IMR-90 (cell line): ENCODE measurements at regions not wholly inside any gene's neighbourhood (a gene's known extent, or its start where the extent isn't known, plus 50 kb on each side); places are given as distances from the start of the nearest gene placed in this dataset.

Experiments
- ATAC-seq: fragments of 200-7000 bp; cut with Tn5 transposase; 2 replicates; pipeline ENCODE4 v1.9.1; 2020; ENCODE audit warnings: low read depth, mild to moderate bottlenecking, moderate library complexity
- BruUV-seq: library from RNA; stranded (reverse); fragments of 400-500 nt; replicated peaks from 2 replicates; lab custom pipeline; 2021; lab: Mats Ljungman, UMichigan
- CTCF ChIA-PET: fragments of 300-600 bp; formaldehyde crosslinking; extraction: SDS; loops from one replicate; lab custom pipeline; 2021; ENCODE audit warnings: antibody characterized with exemption; lab: Yijun Ruan, JAX
- POLR2A ChIA-PET: fragments of 300-600 bp; sonication (Branson Sonifier 250); formaldehyde crosslinking; loops from one replicate; lab custom pipeline; 2022; ENCODE audit warnings: antibody characterized with exemption; ENCODE audit not compliant: unreplicated experiment; lab: Charles Lee
- DNase-seq: peaks from one replicate; pipeline ENCODE4 v3.0.0; 2013
- H2AFZ ChIP-seq: replicated peaks from 2 replicates; pipeline ENCODE3; 2013; ENCODE audit warnings: low read length, mild to moderate bottlenecking; ENCODE audit not compliant: poor library complexity
- H2AK5ac ChIP-seq: 2 replicates; pipeline ENCODE4 v1.6.1; 2013; ENCODE audit warnings: low read depth, low read length, inconsistent platforms
- H2AK9ac ChIP-seq: replicated peaks from 2 replicates; pipeline ENCODE3; 2013; ENCODE audit warnings: mild to moderate bottlenecking, low read depth, low read length, moderate library complexity; ENCODE audit not compliant: poor library complexity
- H2BK120ac ChIP-seq: 2 replicates; pipeline ENCODE4 v1.6.1; 2013; ENCODE audit warnings: low read depth, low read length, inconsistent platforms
- H2BK15ac ChIP-seq: 3 replicates; pipeline ENCODE4 v1.6.1; 2013; ENCODE audit warnings: low read depth, low read length, inconsistent platforms
- H2BK20ac ChIP-seq: 2 replicates; pipeline ENCODE4 v1.6.1; 2013; ENCODE audit warnings: low read depth, mild to moderate bottlenecking, inconsistent platforms, low read length, moderate library complexity
- H2BK5ac ChIP-seq: 2 replicates; pipeline ENCODE4 v1.6.1; 2013; ENCODE audit warnings: mild to moderate bottlenecking, low read depth, low read length, inconsistent platforms; ENCODE audit not compliant: poor library complexity, severe bottlenecking
- H3K14ac ChIP-seq: replicated peaks from 2 replicates; pipeline ENCODE4 v1.6.1; 2013; ENCODE audit warnings: low read depth, low read length, inconsistent platforms
- H3K18ac ChIP-seq: 2 replicates; pipeline ENCODE4 v1.6.1; 2013; ENCODE audit warnings: low read depth, low read length, control low read depth
- H3K23ac ChIP-seq: 2 replicates; pipeline ENCODE4 v1.6.1; 2013; ENCODE audit warnings: low read depth, low read length, inconsistent platforms
- H3K27ac ChIP-seq: 2 replicates; pipeline ENCODE4 v1.5.1; 2013; ENCODE audit warnings: mild to moderate bottlenecking, control low read depth, low read length; ENCODE audit not compliant: insufficient read depth
- H3K27me3 ChIP-seq: 2 replicates; pipeline ENCODE4 v1.6.1; 2013; ENCODE audit warnings: low read length; ENCODE audit not compliant: control insufficient read depth, insufficient read depth
- H3K36me3 ChIP-seq: 2 replicates; pipeline ENCODE4 v1.6.1; 2013; ENCODE audit warnings: low read length, mixed read lengths; ENCODE audit not compliant: control insufficient read depth, insufficient read depth
- H3K4ac ChIP-seq: 2 replicates; pipeline ENCODE4 v1.6.1; 2013; ENCODE audit warnings: low read depth, low read length, inconsistent platforms
- H3K4me1 ChIP-seq: 2 replicates; pipeline ENCODE4 v1.6.1; 2013; ENCODE audit warnings: low read length, mixed read lengths; ENCODE audit not compliant: control insufficient read depth, insufficient read depth
- H3K4me2 ChIP-seq: 2 replicates; pipeline ENCODE4 v1.6.1; 2013; ENCODE audit warnings: low read depth, mild to moderate bottlenecking, control low read depth, low read length, moderate library complexity
- H3K4me3 ChIP-seq: 2 replicates; pipeline ENCODE4 v1.5.1; 2013; ENCODE audit warnings: low read depth, mild to moderate bottlenecking, control low read depth, low read length, moderate library complexity; ENCODE audit not compliant: insufficient read depth
- H3K56ac ChIP-seq: 2 replicates; pipeline ENCODE4 v1.6.1; 2013; ENCODE audit warnings: low read length, inconsistent platforms; ENCODE audit not compliant: insufficient read depth; ENCODE audit errors: extremely low read depth
- H3K79me1 ChIP-seq, 2 experiments: 2 replicates each; pipeline ENCODE4 v1.6.1; 2013; ENCODE audit warnings: low read length in 2 of 2, inconsistent platforms in 1 of 2, low read depth in 1 of 2
- H3K9ac ChIP-seq: 2 replicates; pipeline ENCODE4 v1.6.1; 2013; ENCODE audit warnings: low read depth, low read length, control low read depth
- H3K9me1 ChIP-seq: 2 replicates; pipeline ENCODE4 v1.6.1; 2013; ENCODE audit warnings: low read length, inconsistent platforms; ENCODE audit not compliant: insufficient read depth
- H3K9me3 ChIP-seq: 2 replicates; pipeline ENCODE4 v1.6.1; 2013; ENCODE audit warnings: low read length; ENCODE audit not compliant: control insufficient read depth, insufficient read depth
- H4K20me1 ChIP-seq: 2 replicates; pipeline ENCODE4 v1.6.1; 2013; ENCODE audit warnings: low read length, inconsistent platforms; ENCODE audit not compliant: insufficient read depth
- H4K5ac ChIP-seq: 2 replicates; pipeline ENCODE4 v1.6.1; 2013; ENCODE audit warnings: mild to moderate bottlenecking, low read depth, low read length, control low read depth
- H4K8ac ChIP-seq, 2 experiments: 2 replicates each; pipeline ENCODE4 v1.6.1; 2013; ENCODE audit warnings: low read depth in 2 of 2, low read length in 2 of 2, control low read depth in 1 of 2, inconsistent platforms in 1 of 2
- H4K91ac ChIP-seq: 2 replicates; pipeline ENCODE4 v1.6.1; 2013; ENCODE audit warnings: low read depth, low read length, inconsistent platforms; ENCODE audit not compliant: insufficient read depth
- CHD1 ChIP-seq: IDR thresholded peaks from 2 replicates; pipeline ENCODE4 v1.6.1; 2012; ENCODE audit warnings: low read depth, low read length, improper control_type of control experiment
- CTCF ChIP-seq: conservative IDR thresholded peaks from 2 replicates; pipeline ENCODE4 v1.5.1; 2012; ENCODE audit warnings: mild to moderate bottlenecking, low read depth, low read length, improper control_type of control experiment
- NFE2L2 ChIP-seq: fragments of 150-350 bp; IDR thresholded peaks from 2 replicates; pipeline ENCODE4 v1.6.1; 2016; ENCODE audit warnings: low read depth, mild to moderate bottlenecking, low read length
- USF2 ChIP-seq: fragments of 150-350 bp; IDR thresholded peaks from 2 replicates; pipeline ENCODE4 v1.6.1; 2017; ENCODE audit warnings: mild to moderate bottlenecking, antibody characterized with exemption, low read length, low read depth
- WGBS, 2 experiments: methylation state at CpG; one replicate each; pipeline versions ENCODE4 v1.1.5 to v1.1.7; 2013; ENCODE audit warnings: missing lambda C conversion rate in 2 of 2; ENCODE audit not compliant: insufficient read length in 1 of 2; ENCODE audit errors: extremely low coverage in 2 of 2; 5-methylcytosine and 5-hydroxymethylcytosine counted together
- dilution Hi-C: fragments of 300-500 bp; cut with HindIII; formaldehyde crosslinking; loops from one replicate; pipeline ENCODE4 v1.14.3; 2018; ENCODE audit warnings: low sequenced_read_pairs; ENCODE audit not compliant: unreplicated experiment
- in situ Hi-C: fragments of 300-500 bp; cut with MboI; formaldehyde crosslinking; loops from 3 replicates; pipeline ENCODE4 v1.14.3; 2019; ENCODE audit warnings: low sequenced_read_pairs, inconsistent platforms, mixed read lengths
- intact Hi-C: fragments of 100-400 bp; cut with micrococcal nuclease; formaldehyde crosslinking; loops from 2 replicates; pipeline ENCODE4 v1.10.0; 2022

GRCh38 chr3:154842536-154842935 is 237.6 kb upstream of the MME start:
- Histone ChIP-seq H3K9me3 (no peaks in the 10 kb centered on the region), H3K36me3 (no peaks in the 10 kb centered on the region), H2BK20ac (no peak overlapping the region), H2BK5ac (no peak overlapping the region), H2AK9ac (no peak overlapping the region), H2BK120ac (no peak overlapping the region), H2BK15ac (no peak overlapping the region), H3K4me3 (no peak overlapping the region), H3K79me1 (no peaks in the 10 kb centered on the region), H3K4me1 (no peaks in the 10 kb centered on the region), H3K23ac (no peak overlapping the region), H2AFZ (no peak overlapping the region), H4K5ac (no peak overlapping the region), H3K9me1 (no peaks in the 10 kb centered on the region), H4K20me1 (no peaks in the 10 kb centered on the region), H3K18ac (no peak overlapping the region; the same call in 1 of the 2 replicates), H4K91ac (no peak overlapping the region), H4K8ac (no peak overlapping the region), H3K14ac (no peak overlapping the region), H2AK5ac (no peak overlapping the region), H3K27me3 (no peaks in the 10 kb centered on the region), H3K4me2 (no peak overlapping the region), H3K9ac (no peak overlapping the region), H3K27ac (no peak overlapping the region), H3K4ac (no peak overlapping the region), H3K56ac (no peak overlapping the region)
- CTCF ChIA-PET = no interaction called here
- no TSS peak for BruUV-seq
- ATAC-seq (no peak), DNase-seq (no peak)
- intact Hi-C loops = no loop called here
- dilution Hi-C loops = no loop called here
- in situ Hi-C loops = no loop called here
- POLR2A ChIA-PET = no interaction called here
- WGBS, 2 experiments = no CpG with 5 or more reads among the region's 2 CpGs
- TF ChIP-seq CTCF = no peak
- TF ChIP-seq NFE2L2 = no peak
- no peak for TF ChIP-seq CHD1
- no peak for TF ChIP-seq USF2
